H1 (cell line): ENCODE measurements at regions not wholly inside any gene's neighbourhood (a gene's known extent, or its start where the extent isn't known, plus 50 kb on each side); places are given as distances from the start of the nearest gene placed in this dataset.

Source experiments
- CEBPB ChIP-seq: IDR thresholded peaks from 2 replicates; pipeline ENCODE4 v1.6.1; 2012; ENCODE audit warnings: low read depth, low read length
- CHD2 ChIP-seq: IDR thresholded peaks from 2 replicates; pipeline ENCODE4 v1.6.1; 2012; ENCODE audit warnings: low read length, improper control_type of control experiment
- SIRT6 ChIP-seq: IDR thresholded peaks from one replicate; pipeline ENCODE4 v1.7.1; 2012; ENCODE audit warnings: low read length, inconsistent platforms
- SRF ChIP-seq: IDR thresholded peaks from 2 replicates; pipeline ENCODE4 v1.6.1; 2011; ENCODE audit warnings: mild to moderate bottlenecking, low read depth, low read length, moderate library complexity
- TF ChIP-seq, protein P1 (sequence below): IDR thresholded peaks from 2 replicates; pipeline ENCODE4 v1.6.1; 2012; ENCODE audit warnings: inconsistent platforms
- TF ChIP-seq, protein P2 (sequence below): IDR thresholded peaks from 2 replicates; pipeline ENCODE4 v1.6.1; 2012; ENCODE audit warnings: low read length, inconsistent platforms
- TF ChIP-seq, protein P3 (sequence below), 3 experiments: IDR thresholded peaks; 1 replicate in 2 of 3; 2 replicates in 1 of 3; pipeline versions ENCODE4 v1.5.1 to v1.6.1; 2011; ENCODE audit warnings: low read length in 3 of 3, mild to moderate bottlenecking in 3 of 3, inconsistent platforms in 2 of 3, low read depth in 1 of 3, moderate library complexity in 1 of 3; ENCODE audit not compliant: insufficient read depth in 1 of 3; ENCODE audit errors: control extremely low read depth in 1 of 3

DNA sequence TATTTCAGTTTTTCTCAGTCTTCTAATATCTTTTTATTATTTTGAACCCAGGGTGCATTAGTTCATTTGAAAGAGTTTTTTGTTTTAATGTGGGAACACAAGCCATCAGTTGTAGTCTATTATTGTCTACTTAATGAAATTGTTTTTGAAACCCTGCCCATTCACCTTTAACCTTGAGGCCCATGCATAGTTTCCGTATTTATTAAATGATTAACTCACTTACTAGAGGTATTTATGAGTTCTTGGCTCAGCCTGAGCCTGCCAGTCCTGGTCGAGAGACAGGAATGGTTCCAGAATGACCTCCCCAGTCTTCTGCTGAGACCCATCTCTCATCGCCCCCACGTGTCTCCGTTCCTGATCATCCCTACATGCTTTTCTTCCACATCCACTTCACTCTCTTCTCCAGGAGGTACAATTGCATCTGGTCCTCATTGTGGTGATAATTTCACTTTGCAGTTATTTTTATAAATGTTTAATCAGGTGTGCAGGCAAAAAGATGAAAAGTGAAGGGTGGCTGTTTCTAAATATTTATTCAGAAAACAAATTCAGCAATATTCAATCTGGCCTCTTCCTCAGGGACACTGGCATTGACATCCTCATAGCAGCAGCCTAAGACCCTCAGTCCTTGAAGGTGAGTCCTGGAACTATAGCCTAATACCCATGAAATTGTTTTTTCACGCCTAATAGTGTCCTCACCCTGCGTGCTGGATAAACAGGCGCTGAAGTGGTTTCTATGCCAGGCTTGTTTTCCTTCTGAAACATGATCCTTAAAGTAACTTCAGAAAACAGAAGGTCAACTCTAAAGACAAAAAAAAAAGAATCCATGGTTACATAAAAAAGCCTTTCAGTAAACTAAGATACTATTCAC lies 112.8 kb downstream of the KDR start:
- TF ChIP-seq, protein P1, sequence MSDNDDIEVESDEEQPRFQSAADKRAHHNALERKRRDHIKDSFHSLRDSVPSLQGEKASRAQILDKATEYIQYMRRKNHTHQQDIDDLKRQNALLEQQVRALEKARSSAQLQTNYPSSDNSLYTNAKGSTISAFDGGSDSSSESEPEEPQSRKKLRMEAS = no peak
- no peak for TF ChIP-seq CHD2
- TF ChIP-seq SRF = no peak
- TF ChIP-seq, protein P2, sequence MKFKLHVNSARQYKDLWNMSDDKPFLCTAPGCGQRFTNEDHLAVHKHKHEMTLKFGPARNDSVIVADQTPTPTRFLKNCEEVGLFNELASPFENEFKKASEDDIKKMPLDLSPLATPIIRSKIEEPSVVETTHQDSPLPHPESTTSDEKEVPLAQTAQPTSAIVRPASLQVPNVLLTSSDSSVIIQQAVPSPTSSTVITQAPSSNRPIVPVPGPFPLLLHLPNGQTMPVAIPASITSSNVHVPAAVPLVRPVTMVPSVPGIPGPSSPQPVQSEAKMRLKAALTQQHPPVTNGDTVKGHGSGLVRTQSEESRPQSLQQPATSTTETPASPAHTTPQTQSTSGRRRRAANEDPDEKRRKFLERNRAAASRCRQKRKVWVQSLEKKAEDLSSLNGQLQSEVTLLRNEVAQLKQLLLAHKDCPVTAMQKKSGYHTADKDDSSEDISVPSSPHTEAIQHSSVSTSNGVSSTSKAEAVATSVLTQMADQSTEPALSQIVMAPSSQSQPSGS = no peak
- TF ChIP-seq, protein P3, sequence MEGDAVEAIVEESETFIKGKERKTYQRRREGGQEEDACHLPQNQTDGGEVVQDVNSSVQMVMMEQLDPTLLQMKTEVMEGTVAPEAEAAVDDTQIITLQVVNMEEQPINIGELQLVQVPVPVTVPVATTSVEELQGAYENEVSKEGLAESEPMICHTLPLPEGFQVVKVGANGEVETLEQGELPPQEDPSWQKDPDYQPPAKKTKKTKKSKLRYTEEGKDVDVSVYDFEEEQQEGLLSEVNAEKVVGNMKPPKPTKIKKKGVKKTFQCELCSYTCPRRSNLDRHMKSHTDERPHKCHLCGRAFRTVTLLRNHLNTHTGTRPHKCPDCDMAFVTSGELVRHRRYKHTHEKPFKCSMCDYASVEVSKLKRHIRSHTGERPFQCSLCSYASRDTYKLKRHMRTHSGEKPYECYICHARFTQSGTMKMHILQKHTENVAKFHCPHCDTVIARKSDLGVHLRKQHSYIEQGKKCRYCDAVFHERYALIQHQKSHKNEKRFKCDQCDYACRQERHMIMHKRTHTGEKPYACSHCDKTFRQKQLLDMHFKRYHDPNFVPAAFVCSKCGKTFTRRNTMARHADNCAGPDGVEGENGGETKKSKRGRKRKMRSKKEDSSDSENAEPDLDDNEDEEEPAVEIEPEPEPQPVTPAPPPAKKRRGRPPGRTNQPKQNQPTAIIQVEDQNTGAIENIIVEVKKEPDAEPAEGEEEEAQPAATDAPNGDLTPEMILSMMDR (IDR thresholded peaks at IDR 0.05; ENCODE audit: control extremely low read depth in 1 of 3, insufficient read depth in 1 of 3, low read depth in 1 of 3, low read length in 3 of 3) = no peak
- TF ChIP-seq CEBPB = no peak
- TF ChIP-seq SIRT6 = no peak
